ENCODE measurements at regions not wholly inside any gene's neighbourhood (a gene's known extent, or its start where the extent isn't known, plus 50 kb on each side); places are given as distances from the start of the nearest gene placed in this dataset.

DNA sequence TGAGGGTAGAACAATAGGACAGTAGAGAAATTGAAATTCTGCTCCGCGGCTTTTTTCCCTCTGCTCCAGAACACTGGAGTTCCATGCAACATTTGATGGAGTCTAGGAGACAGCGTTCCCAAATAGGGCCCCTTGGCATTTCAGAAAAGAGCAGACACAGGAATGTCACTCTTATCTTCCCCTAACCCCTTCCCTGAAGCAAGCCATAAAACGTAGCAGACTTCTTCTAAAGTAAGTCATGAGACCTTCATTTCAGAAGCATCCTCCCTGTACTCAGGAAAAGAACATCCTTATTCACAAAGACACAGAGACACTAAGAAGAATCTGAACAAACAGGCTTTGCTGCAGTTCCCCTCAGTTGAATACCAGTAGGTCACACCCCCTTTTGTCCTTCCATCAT lies 296.1 kb upstream of the SOX9 start (continued):
- TF ChIP-seq KDM1A (IDR thresholded peaks at IDR 0.05; ENCODE audit: borderline replicate concordance, low read length) (no peak), BACH1 (IDR thresholded peaks at IDR 0.05; ENCODE audit: low read length) (no peak), CBX8 (IDR thresholded peaks at IDR 0.05; ENCODE audit: borderline replicate concordance, low read depth, low read length) (no peak), SIX5 (IDR thresholded peaks at IDR 0.05; ENCODE audit: low read depth, low read length) (no peak), BRCA1 (IDR thresholded peaks at IDR 0.05; ENCODE audit: low read depth, low read length) (no peak), JUND (IDR thresholded peaks at IDR 0.05; ENCODE audit: low read length) (no peak), SP2 (IDR thresholded peaks at IDR 0.05; ENCODE audit: low read length) (no peak), MAFK (IDR thresholded peaks at IDR 0.05; ENCODE audit: low read depth, low read length) (no peak)
